ENCODE measurements at regions not wholly inside any gene's neighbourhood (a gene's known extent, or its start where the extent isn't known, plus 50 kb on each side); places are given as distances from the start of the nearest gene placed in this dataset.
A peak's percentile ranks its signal among the peaks of the same experiment; 100 is the strongest.

DNA sequence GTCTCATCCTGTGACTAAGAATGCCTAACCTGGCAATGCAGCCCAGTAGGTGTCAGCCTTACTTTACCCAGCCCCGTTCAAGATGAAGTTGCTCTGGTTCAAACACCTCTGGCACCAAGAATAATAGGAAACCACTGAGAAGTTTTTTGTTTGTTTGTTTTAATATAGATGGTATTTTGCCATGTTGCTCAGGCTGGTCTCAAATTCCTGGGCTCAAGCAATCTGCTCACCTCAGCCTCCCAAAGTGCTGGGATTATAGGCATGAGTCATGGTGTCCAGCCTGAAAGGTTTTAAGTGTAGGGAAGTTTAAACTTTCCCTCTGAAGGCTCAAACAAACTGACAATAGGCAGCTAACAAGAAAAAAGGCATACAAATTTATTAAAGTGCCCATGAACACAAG is 51.2 kb upstream of the ABCC4 start:
- peak; percentile 5 for DNase-seq (ENCODE audit: low read depth)

DNA sequence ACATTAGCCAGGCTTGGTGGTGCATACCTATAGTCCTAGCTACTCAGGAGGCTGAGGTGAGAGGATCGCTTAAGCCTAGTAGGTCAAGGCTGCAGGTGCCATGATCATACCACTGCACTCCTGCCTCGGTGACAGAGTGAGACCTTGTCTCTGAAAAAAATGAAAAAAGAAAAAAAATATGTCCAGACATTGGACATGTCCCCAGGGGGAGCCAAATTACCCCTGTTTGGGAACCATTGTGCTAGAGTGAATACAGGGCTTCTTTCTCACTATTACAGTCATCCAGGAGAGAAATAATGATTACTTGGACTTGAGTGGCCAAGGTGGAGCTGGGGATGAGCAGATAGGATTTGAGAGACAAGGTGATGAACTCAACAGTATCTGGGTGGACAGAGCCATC is 52.9 kb upstream of the ABCC4 start:
- DNase-seq (ENCODE audit: low read depth), result no peak

DNA sequence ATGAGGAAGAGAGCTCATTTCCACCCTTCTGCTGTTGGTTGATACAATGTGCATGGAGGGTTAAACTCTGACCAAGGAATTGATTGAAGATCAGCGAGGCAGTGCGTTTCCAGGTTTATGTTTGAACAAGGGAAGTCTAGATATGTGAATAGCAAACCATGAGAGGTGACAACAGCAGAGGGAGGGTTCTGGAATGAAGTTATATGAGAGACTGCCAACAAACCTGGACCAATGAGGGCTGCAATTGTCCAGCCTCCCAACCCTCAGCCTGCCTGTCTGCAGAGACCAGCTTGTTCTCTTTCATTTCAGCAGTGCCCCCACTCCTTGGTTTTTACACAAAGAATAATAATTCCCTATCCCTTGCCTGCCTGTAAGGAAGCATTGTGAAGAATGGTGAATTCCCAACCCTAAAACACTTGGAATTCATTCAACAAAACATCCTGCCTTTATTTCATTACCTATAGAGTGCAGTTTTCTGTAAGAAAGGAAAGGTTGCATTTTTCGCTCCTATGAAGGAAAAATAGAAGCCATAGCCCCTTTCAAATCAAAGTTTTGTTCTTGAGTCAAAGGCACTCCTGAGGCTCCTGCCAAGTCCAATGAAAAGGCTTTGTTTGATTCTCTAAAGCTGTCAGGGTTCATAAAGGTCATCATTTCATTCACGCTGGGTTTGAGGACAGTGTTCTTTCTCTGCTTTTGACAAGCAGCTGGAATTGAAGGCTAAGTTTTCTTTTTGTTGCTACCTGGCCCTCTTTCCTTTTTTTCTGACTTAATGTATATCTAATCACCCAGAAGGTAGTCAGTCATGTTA is 53.6 kb upstream of the ABCC4 start:
- DNase-seq (ENCODE audit: low read depth), result no peak

DNA sequence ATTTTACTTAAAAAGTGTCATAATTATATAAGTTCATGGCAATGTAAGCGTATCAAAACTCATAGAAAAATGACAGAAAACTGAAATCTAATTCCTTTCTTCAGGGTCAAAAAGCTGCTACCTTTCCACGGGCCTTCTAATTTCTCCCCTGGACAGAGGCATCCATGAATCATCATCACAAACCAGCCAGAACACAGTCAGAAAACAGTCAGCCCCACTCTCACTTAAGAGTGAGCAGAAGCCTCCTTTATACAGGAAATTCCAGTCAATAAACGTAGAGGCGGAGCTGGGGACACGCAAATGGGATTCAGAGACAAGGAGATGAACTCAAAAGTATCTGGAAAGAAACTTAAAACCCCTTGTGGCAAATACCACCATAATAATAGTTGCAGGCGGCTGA is 54.2 kb upstream of the ABCC4 start:
- peak; percentile 59 for DNase-seq (ENCODE audit: low read depth)

DNA sequence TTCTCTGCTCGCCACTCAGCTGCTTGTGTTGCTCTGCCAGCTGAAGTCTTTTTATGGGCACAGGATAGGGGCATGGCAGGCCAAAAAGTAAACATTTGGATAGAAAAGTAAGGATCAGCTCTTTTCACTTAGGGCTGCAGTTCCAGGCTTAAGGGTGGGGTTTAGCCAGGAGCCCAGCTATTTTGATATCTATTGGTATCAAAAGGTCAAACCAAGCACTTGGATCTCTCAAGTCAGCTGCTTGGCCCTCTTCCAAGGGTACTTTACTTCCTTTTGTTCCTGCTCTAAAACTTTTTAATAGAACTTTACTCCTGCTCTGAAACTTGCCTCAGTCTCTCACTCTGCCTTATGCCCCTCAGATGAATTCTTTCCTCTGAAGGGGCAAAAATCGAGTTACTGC is 55.7 kb upstream of the ABCC4 start:
- no peak for DNase-seq (ENCODE audit: low read depth)

DNA sequence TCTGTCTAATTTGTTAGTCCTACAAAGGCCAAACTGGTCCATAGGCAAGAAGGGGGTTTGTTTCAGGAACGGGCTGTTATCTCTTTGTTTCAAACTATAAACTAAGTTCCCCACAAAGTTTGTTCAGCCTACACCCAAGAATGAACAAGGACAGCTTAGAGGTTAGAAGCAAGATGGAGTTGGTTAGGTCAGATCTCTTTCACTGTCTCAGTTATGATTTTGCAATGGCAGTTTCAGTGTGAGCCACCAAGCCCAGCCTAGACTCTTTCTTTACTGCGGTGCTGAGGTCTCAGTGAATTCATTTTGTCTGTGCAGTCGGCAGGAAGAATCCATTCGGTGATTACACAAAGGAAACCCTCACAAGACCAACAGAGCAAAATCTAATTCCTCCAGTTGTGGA is 56.6 kb upstream of the ABCC4 start:
- DNase-seq (ENCODE audit: low read depth), result no peak

DNA sequence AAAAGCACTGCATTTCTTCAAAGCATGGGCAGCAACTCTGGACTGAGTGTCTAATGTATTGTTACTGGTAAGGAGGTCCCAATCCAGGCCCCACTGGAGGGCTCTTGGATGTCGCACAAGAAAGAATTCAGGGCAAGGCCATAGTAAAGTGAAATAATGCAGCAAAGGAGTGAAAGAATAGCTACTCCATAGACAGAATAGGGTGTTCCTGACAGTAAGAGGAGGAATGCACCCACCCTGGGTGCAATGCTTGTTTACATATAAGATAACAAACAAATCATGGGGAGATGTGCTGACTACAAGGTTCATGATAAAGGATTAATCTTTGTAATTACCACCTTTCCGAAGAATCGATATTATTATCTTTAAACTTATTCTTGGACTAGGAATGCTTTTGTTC is 58.8 kb upstream of the ABCC4 start:
- DNase-seq (ENCODE audit: low read depth), result no peak

DNA sequence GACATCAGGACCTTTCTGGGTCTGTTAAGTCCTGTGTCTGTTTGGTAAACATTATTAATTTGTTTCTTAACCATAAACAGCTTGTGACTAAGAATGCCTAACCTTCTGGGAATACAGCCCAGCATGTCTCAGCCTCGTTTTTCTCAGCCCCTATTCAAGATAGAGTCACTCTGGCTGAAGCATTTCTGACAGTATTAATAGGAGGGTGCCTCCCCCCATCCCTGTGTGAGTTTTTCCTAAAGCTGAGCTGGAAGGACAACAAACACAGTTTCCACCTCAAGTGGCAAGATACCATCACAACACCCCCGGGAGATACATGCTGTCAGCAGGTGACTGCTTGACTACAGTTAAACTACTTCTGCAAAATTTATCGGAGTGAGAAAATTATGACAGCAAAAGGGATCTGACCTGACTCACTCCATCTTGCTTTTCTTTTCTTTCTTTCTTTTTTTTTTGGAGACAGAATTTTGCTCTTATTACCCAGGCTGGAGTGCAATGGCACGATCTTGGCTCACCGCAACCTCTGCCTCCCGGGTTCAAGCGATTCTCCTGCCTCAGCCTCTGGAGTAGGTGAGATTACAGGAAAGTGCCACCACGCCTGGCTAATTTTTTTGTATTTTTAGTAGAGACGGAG is 59.3 kb upstream of the ABCC4 start:
- DNase-seq (ENCODE audit: low read depth), result no peak

DNA sequence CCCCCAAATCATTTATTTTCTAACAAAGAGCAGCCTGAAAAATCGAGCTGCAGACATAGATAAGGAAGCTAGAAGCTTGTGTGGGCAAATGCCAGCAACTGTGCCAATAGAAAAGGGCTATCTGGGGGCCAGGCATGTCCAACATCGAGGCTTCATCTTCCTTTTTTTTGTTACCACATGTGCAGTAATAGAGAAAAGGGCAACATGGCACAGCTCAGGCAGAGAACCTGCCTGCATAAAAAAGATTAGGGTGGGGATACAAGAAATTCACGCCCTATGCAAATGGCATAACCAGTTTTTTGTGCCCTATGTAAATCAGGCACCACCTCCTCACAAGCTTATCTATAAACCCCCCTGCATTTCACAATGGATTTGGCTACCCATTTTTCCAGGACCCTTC is 60.4 kb upstream of the ABCC4 start:
- no peak for DNase-seq (ENCODE audit: low read depth)

DNA sequence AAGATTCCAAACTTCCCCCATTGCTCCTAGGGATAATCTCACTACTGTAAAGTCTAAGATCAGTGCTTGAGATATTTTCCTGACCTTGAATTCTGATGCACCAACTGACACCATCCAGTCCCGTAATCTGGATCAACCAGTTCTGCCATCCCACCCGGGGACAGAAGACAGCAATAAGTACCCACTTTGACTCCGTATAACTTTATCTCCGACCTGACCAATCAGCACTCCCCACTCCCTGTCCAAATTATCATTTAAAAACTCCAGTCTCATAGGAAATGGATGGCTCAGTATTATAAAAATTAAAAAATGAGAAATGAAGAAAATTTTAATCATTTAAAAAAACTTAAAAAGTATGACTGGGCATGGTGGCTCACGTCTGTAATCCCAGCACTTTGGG is 61.4 kb upstream of the ABCC4 start:
- no peak for DNase-seq (ENCODE audit: low read depth)

DNA sequence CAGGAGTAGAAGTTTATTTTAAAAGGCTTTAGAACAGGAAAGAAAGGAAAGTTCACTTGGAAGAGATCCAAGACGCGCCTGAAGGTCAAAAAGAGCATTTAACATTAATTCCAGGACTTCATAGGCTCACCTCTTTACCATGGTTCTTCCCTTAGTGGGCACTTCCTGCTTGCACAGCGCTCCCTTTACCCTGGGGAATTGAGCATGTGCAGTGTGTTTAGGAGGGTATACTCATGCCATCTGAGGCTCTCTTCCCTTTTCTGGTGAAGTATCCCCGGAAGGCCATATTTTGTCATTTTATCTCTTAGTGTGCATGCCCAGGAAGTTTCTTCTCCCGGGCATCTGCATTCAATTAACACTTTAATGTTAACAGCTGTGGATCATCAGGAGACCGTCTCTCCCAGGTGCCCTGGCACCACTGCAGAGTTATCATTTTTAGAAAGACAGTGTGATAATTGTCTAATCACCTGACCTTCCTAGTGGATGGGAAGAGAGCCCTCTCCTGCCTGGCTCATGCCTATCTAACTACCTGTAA is 66.1 kb upstream of the ABCC4 start:
- no peak for DNase-seq (ENCODE audit: low read depth)

DNA sequence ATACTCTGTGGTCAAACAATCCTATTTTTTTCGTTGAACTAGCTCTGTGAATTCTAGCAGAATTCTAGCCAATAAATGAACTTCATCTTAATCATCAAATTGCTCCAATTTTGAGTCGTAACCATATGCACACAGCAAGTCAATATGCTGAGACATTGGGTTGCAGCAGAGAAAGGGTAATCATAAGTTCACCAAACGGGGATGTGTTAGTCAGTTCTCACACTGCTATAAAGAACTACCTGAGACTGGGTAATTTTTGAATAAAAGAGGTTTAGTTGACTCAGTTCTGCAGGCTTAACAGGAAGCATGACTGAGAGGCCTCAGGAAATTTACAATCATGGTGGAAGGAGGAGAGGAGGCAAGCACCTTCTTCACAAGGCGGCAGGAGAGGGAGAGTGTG is 67.7 kb upstream of the ABCC4 start:
- DNase-seq (ENCODE audit: low read depth), result no peak

DNA sequence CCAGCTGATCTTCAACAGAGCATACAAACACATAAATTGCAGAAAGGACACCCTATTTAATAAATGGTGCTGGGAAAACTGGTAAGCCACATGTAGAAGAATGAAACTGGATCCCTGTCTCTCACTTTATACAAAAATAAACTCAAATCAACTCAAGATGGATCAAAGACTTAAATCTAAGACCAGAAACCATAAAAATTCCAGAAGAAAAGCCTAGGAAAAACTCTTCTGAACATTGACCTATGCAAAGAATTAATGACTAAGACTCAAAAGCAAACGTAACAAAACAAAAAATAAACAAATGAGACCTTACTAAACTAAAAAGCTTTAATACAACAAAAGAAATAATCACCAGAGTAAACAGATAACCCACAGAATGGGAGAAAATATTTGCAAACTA is 74.5 kb upstream of the ABCC4 start:
- DNase-seq (ENCODE audit: low read depth), result no peak

DNA sequence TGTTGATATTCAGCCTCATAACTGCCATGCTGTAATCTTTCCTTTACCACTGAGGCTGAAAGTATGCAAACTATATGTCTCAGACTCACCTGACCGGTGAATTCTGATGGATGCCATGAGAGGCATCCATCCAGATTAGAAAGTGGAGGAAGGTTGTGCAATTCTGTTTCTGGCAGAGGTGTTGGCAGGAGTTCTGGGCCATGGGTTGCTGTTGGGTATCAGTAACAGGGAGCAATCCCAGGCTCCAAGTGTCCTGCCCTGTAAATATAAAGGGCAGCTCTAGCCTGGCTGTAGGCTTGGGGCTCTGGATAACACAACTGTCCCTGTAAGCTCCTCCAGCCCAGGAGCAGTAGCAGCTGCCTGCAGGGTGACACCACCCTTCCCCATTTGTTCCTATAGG is 77.4 kb upstream of the ABCC4 start:
- DNase-seq (ENCODE audit: low read depth), result no peak

DNA sequence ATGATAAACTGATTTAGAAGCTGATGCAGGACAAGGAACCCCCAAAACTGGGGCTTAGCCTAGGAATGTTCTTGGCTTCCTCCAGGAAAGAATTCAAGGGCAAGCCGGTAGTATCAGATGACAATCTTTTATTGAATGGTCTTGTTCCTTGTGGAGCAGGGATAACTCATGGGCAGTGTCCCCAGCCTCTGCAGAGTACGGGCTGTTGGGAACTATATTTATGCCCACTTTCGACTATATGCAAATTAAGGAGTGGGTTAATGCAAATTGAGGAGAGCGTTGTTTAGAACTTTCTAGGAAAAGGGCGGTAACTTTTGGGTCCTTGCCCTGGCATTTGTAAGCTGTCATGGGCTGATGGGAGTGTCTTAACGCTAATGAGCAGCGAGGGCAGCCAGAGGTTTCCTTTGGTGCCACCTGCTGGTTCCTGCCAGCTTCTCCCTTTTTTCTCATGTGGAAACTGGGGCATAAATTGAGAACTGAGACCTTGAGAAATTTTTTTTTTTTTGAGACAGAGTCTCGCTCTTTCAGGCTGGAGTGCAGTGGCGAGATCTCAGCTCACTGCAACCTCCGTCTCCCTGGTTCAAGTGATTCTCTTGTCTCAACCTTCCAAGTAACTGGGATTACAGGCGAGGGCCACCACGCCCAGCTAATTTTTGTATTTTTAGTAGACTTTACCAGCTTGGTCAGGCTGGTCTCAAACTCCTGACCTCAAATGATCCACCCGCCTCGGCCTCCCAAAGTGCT is 79.4 kb upstream of the ABCC4 start:
- DNase-seq (ENCODE audit: low read depth), result peak; percentile 86

DNA sequence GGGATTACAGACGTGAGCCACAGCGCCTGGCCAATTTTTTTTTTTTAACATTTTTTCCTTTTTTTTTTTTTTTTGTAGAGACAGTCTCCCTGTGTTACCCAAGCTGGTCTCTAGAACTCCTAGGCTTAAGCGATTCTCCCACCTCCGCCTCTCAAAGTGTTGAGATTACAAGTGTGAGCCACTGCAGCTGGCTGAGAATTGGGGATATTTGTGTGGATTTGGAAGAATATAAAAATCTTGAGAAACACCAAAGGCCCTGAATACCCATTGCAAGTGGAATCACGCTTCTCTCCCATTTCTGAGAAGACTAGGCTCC is 79.9 kb upstream of the ABCC4 start:
- no peak for DNase-seq (ENCODE audit: low read depth)

DNA sequence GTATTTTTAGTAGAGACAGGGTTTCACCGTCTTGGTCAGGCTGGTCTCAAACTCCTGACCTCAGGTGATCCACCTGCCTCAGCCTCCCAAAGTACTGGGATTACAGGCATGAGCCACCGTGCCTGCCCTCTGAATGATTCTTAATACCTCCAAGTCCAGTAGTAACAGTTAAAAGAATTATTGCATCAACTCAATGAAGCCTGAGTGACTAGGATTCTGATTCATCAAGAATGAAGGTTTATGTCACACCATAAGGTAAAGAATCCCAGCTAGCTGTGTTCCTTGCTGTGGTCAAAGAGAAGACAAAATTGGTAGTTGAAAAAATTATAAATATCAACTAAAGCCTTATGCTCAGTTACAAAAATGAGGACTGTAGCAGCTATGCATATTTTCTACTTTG is 81.2 kb upstream of the ABCC4 start:
- DNase-seq (ENCODE audit: low read depth), result peak; percentile 18

DNA sequence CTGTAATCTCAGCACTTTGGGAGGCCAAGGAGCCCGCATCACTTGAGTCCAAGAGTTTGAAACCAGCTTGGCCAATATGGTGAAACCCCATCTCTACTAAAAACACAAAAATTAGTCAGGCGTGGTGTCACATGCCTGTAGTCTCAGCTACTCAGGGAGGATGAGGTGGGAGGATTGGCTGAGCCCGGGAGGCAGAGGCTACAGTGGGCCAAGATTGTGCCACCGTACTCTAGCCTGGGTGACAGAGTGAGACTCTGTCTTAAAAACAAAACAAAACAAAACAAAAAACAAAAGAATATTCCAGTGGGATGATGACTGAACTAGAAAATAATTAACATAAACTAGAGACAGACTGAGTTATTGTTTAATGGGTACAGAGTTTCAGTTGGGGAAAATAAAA is 81.7 kb upstream of the ABCC4 start:
- DNase-seq (ENCODE audit: low read depth), result no peak

DNA sequence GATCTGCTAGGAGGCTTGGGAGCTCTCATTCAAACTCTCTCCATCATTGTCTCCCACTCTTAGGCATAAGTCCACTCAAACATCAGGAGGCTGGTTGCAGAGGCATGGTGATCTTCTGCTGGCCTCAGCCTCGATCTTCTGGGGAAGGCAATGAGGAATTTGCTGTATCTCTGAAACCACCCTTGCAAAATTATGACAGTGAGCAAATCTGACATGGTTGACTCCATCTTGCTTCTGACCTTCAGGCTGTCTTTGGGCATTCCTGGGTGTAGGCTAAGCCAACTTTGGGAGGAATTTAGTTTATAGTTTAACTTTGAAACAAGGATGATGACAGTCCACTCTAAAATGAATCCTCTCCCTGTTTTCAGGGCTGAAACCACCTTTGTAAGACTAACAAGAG is 84.1 kb upstream of the ABCC4 start:
- no peak for DNase-seq (ENCODE audit: low read depth)

DNA sequence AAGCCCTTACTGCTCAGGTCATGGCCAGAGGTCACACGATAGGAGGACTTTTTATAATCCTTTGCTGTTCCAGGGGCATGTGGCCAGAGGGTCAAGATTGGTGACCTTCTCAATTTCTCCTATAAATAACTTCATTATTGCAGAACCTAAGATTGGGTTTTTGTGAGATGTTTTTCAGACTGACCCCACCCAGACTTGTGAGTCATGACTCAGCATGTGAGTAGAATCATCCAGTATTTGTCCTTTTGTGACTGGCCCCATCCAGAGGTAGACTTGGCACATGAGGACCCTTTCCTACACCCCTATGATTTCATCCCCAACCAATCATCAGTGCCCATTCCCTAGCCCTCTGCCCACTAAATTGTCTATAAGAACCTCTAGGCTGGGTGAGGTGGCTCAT is 84.5 kb upstream of the ABCC4 start:
- no peak for DNase-seq (ENCODE audit: low read depth)

DNA sequence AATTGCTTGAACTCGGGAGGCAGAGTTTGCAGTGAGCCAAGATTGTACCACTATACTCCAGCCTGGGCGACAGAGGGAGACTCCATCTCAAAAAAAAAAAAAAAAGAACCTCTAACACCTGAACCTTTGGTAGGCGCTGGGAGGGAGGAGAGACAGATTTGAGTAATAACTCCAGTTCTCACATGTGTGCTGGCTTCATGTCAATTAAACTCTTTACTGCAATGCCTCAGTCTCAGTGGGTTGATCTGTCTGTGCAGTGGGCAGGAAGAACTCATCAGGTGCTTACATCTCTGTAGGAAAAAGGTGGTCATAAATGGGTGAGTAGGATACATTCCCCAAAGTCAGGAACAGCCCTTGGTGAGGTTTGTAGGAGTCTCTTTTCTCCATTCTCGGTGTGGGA is 85.1 kb upstream of the ABCC4 start:
- no peak for DNase-seq (ENCODE audit: low read depth)

DNA sequence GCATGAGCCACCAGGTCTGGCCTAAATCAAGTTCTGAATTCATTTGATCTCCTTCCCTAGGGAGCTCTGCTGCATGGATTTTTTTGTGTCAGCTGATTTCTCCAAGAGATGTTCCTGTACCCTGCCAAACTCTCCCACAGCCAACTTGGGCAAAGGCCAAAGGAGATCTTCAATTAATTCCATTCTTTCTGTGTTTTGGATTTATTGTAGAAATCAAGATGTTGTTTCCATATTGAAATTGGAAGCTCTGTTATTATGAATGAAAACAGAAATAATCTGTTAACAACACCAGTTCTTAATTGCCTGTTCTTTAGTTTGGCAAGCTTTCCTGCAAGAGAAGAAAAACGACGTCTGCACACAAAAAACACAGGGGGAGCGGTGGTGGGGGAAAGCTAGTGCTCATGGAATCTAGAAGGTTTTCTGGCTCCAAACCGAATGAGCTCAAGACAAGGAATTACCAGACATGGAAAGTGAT is 86.5 kb upstream of the ABCC4 start:
- DNase-seq (ENCODE audit: low read depth), result no peak

Data from HT1080 (cell line).